A673 (cell line): ENCODE measurements at regions not wholly inside any gene's neighbourhood (a gene's known extent, or its start where the extent isn't known, plus 50 kb on each side); places are given as distances from the start of the nearest gene placed in this dataset.

Experiments
- BruUV-seq: library from RNA; stranded (reverse); fragments of 400-500 nt; replicated peaks from 2 replicates; lab custom pipeline; 2021; lab: Mats Ljungman, UMichigan
- CTCF ChIA-PET: fragments of 300-600 bp; sonication (Branson Sonifier 250); formaldehyde crosslinking; loops from one replicate; lab custom pipeline; 2022; ENCODE audit warnings: antibody characterized with exemption; lab: Charles Lee
- POLR2A ChIA-PET: fragments of 300-600 bp; sonication (Branson Sonifier 250); formaldehyde crosslinking; loops from one replicate; lab custom pipeline; 2022; ENCODE audit warnings: antibody characterized with exemption; ENCODE audit not compliant: low non-redundant PET; lab: Charles Lee
- DNase-seq: peaks from one replicate; pipeline ENCODE4 v3.0.0-alpha.2; 2015; ENCODE audit warnings: low spot score
- H3K27ac ChIP-seq: fragments of 200-600 bp; sonication (generic); 2 replicates; pipeline ENCODE4 v1.5.1; 2016; ENCODE audit warnings: mixed run types, low read depth, mild to moderate bottlenecking, mixed read lengths, antibody characterized with exemption, low read length; ENCODE audit not compliant: poor library complexity, severe bottlenecking
- H3K27me3 ChIP-seq: fragments of 200-600 bp; sonication (generic); replicated peaks from 2 replicates; pipeline ENCODE4 v1.6.1; 2017; ENCODE audit warnings: mixed run types, low read depth, mild to moderate bottlenecking, mixed read lengths, antibody characterized with exemption, low read length; ENCODE audit not compliant: insufficient read depth, poor library complexity
- H3K36me3 ChIP-seq: fragments of 200-600 bp; sonication (generic); 2 replicates; pipeline ENCODE4 v1.6.1; 2016; ENCODE audit warnings: mixed run types, mild to moderate bottlenecking, mixed read lengths, antibody characterized with exemption, low read length; ENCODE audit not compliant: insufficient read depth, poor library complexity, severe bottlenecking
- H3K4me1 ChIP-seq: fragments of 200-600 bp; sonication (generic); 2 replicates; pipeline ENCODE4 v1.6.1; 2017; ENCODE audit warnings: mixed run types, mild to moderate bottlenecking, mixed read lengths, antibody characterized with exemption, low read length; ENCODE audit not compliant: insufficient read depth, poor library complexity, severe bottlenecking
- H3K4me3 ChIP-seq: fragments of 200-600 bp; sonication (generic); 2 replicates; pipeline ENCODE4 v1.5.1; 2016; ENCODE audit warnings: low read depth, mixed run types, mild to moderate bottlenecking, mixed read lengths, low read length; ENCODE audit not compliant: poor library complexity, severe bottlenecking
- H3K9me3 ChIP-seq: fragments of 200-600 bp; sonication (generic); 2 replicates; pipeline ENCODE4 v1.6.1; 2016; ENCODE audit warnings: mixed run types, low read depth, mild to moderate bottlenecking, mixed read lengths, antibody characterized with exemption, low read length; ENCODE audit not compliant: poor library complexity, severe bottlenecking
- EZH2 ChIP-seq: fragments of 200-600 bp; sonication (generic); IDR thresholded peaks from 2 replicates; pipeline ENCODE4 v1.6.1; 2017; ENCODE audit warnings: borderline replicate concordance, low read depth, mild to moderate bottlenecking, mixed read lengths, antibody characterized with exemption, low read length; ENCODE audit not compliant: poor library complexity, severe bottlenecking
- intact Hi-C: fragments of 100-400 bp; cut with micrococcal nuclease; formaldehyde crosslinking; loops from one replicate; pipeline ENCODE4 v1.10.0; 2022; ENCODE audit not compliant: unreplicated experiment
- TF ChIP-seq, protein P1 (sequence below): fragments of 300-800, 200-600 bp; sonication (generic); conservative IDR thresholded peaks from 2 replicates; pipeline ENCODE4 v1.5.1; 2017; ENCODE audit warnings: low read depth, mild to moderate bottlenecking, antibody characterized with exemption, low read length, moderate library complexity, mixed read lengths

DNA sequence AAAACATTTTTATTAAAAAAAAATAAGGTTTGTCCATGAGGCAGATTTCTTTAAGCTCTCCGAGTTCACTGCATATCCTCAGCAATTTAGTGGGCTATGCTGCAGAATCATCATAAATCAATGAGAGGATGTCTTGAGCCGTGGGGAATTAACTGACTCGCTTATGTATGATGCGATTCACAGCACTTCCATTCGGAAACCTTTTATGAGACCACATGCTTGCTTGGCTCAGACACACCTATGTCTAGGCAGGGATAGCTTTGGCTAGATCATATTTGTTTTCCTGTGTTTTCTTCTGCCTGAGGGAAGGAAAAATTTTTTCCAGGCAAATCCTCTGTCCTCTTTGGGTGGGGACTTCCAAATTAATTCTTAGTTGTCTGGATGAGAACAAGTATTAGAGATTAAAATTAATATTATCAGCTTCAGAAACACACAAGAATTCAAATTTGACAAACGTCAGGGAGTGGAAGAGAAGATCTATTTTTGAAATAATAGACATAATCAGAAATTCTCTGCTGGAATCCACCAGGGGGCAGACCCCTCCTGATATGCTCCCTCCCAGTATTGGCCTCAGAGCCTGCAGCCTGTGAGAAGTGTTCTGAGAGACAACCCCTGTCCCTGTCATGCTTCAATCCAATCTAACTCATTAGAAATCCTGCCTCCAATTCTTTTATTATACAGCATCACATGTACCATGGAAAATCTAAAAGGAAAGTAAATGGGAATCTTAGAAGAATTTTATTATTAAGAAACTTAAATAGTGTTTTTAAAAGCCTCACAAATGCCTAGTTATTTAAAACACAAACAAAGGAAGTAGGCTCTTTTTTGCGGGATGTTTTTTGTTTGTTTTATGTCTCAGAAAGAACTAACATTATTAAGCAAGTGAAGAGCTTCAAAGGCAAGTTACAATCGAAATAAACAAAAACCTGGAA, 345.1 kb upstream of the TACR3 start:
- POLR2A ChIA-PET, result no interaction called here
- intact Hi-C loops, result loop anchor here (2.0 kb wide), 1 partner anchor 796 kb away; no protein-coding TSS in a partner anchor
- CTCF ChIA-PET, result no interaction called here
- TF ChIP-seq, protein P1, sequence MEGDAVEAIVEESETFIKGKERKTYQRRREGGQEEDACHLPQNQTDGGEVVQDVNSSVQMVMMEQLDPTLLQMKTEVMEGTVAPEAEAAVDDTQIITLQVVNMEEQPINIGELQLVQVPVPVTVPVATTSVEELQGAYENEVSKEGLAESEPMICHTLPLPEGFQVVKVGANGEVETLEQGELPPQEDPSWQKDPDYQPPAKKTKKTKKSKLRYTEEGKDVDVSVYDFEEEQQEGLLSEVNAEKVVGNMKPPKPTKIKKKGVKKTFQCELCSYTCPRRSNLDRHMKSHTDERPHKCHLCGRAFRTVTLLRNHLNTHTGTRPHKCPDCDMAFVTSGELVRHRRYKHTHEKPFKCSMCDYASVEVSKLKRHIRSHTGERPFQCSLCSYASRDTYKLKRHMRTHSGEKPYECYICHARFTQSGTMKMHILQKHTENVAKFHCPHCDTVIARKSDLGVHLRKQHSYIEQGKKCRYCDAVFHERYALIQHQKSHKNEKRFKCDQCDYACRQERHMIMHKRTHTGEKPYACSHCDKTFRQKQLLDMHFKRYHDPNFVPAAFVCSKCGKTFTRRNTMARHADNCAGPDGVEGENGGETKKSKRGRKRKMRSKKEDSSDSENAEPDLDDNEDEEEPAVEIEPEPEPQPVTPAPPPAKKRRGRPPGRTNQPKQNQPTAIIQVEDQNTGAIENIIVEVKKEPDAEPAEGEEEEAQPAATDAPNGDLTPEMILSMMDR, result peak; percentile 68
- no peak for TF ChIP-seq EZH2
- Histone ChIP-seq H3K27me3 (no peaks in the 10 kb centered on the region), H3K27ac (no peak overlapping the region), H3K4me1 (no peaks in the 10 kb centered on the region), H3K9me3 (no peaks in the 10 kb centered on the region), H3K36me3 (no peaks in the 10 kb centered on the region), H3K4me3 (no peak overlapping the region)
- no TSS peak for BruUV-seq
- peak; percentile 64 for DNase-seq

DNA sequence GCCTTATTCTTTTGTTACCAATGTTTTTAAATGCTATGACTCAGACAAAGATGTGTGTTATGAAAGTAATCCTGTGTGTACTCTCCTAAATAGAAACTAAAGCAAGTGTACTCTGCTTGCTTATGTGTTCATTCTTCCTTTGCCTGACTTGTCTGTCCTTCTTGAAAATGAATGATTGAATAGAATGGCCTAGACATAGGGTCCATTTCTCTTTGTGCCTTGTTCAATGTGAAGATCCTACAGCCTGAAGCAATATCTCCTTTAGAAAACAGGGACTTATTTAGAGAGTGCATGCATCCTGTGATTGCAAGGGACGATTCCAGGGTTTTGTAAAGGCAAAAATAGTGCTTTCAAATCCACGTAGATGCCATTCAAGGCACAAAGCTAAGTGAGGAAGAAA, 343.6 kb upstream of the TACR3 start:
- H3K36me3 ChIP-seq, result no peaks in the 10 kb centered on the region
- no peak overlapping the region for H3K27ac ChIP-seq
- BruUV-seq, result no TSS peak
- no peak overlapping the region for H3K4me3 ChIP-seq
- CTCF ChIA-PET, result no interaction called here
- TF ChIP-seq, protein P1, result no peak
- TF ChIP-seq EZH2, result no peak
- no peak for DNase-seq
- POLR2A ChIA-PET, result no interaction called here
- H3K9me3 ChIP-seq, result no peaks in the 10 kb centered on the region
- H3K27me3 ChIP-seq, result no peaks in the 10 kb centered on the region
- H3K4me1 ChIP-seq, result no peaks in the 10 kb centered on the region
- intact Hi-C loops, result no loop called here

DNA sequence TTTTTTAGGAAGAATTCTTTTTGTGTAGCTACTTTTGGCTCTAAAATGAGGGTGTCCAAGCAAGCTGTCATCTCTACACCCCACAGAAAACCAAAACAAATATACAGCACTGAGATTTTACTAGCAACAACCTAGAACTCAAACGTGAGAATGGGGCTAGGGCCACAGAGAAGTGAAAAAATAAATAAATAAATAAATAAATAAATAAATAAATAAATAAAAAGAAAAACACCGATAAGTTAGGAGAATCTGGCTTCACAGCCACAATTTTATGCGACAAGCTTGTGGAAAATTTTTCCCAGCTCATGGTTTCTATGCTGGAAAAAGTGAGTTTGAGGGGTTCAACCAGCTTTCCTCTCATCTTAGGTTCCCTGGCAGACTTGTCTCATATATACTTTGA, 324.6 kb upstream of the TACR3 start:
- no peak for TF ChIP-seq EZH2
- TF ChIP-seq, protein P1, result no peak
- intact Hi-C loops, result no loop called here
- H3K27ac ChIP-seq, result no peak overlapping the region
- POLR2A ChIA-PET, result no interaction called here
- H3K4me1 ChIP-seq, result no peaks in the 10 kb centered on the region
- BruUV-seq, result no TSS peak
- no peak for DNase-seq
- H3K27me3 ChIP-seq, result no peaks in the 10 kb centered on the region
- H3K9me3 ChIP-seq, result no peaks in the 10 kb centered on the region
- H3K36me3 ChIP-seq, result no peaks in the 10 kb centered on the region
- no peak overlapping the region for H3K4me3 ChIP-seq
- CTCF ChIA-PET, result no interaction called here
